ENCODE measurements at regions not wholly inside any gene's neighbourhood (a gene's known extent, or its start where the extent isn't known, plus 50 kb on each side); places are given as distances from the start of the nearest gene placed in this dataset.

GRCh38 chr7:115078851-115079250 lies 157.0 kb downstream of the MDFIC start:
- DNase-seq (no peak), ATAC-seq (no peak)
- CTCF ChIA-PET, result no interaction called here
- H3K9me3 Mint-ChIP-seq, result peaks cover 4% of the 10 kb centered on the region
- no peaks in the 10 kb centered on the region for H3K36me3 Mint-ChIP-seq (ENCODE audit: low read depth)
- POLR2A ChIA-PET, result no interaction called here
- no peak for TF ChIP-seq CTCF (IDR thresholded peaks at IDR 0.05)
- no peaks in the 10 kb centered on the region for H3K4me1 Mint-ChIP-seq (ENCODE audit: low read depth)
- H3K4me3 Mint-ChIP-seq, result no peak overlapping the region
- intact Hi-C loops (cut with micrococcal nuclease), result no loop called here
- no peak overlapping the region for H3K27ac Mint-ChIP-seq
- H3K27me3 Mint-ChIP-seq, result no peaks in the 10 kb centered on the region

GRCh38 chr7:115078386-115078785 lies 156.5 kb downstream of the MDFIC start:
- Mint-ChIP-seq H3K4me3 (no peak overlapping the region), H3K36me3 (ENCODE audit: low read depth) (no peaks in the 10 kb centered on the region), H3K4me1 (ENCODE audit: low read depth) (no peaks in the 10 kb centered on the region), H3K9me3 (peaks cover 2% of the 10 kb centered on the region), H3K27ac (no peak overlapping the region), H3K27me3 (no peaks in the 10 kb centered on the region)
- DNase-seq (no peak), ATAC-seq (no peak)
- intact Hi-C loops (cut with micrococcal nuclease), result no loop called here
- POLR2A ChIA-PET, result no interaction called here
- TF ChIP-seq CTCF (IDR thresholded peaks at IDR 0.05), result no peak
- CTCF ChIA-PET, result no interaction called here

GRCh38 chr7:115070311-115070710 lies 148.4 kb downstream of the MDFIC start:
- ChIA-PET CTCF (no interaction called here), POLR2A (interaction anchor here (0.6 kb wide), 1 partner anchor 528 kb away, joined by 3 read pairs; no protein-coding TSS in a partner anchor)
- H3K27ac Mint-ChIP-seq, result no peak overlapping the region
- DNase-seq (no peak), ATAC-seq (no peak)
- H3K9me3 Mint-ChIP-seq, result no peaks in the 10 kb centered on the region
- H3K4me1 Mint-ChIP-seq (ENCODE audit: low read depth), result peaks cover 2% of the 10 kb centered on the region
- intact Hi-C loops (cut with micrococcal nuclease), result no loop called here
- H3K36me3 Mint-ChIP-seq (ENCODE audit: low read depth), result no peaks in the 10 kb centered on the region
- H3K27me3 Mint-ChIP-seq, result no peaks in the 10 kb centered on the region
- no peak for TF ChIP-seq CTCF (IDR thresholded peaks at IDR 0.05)
- H3K4me3 Mint-ChIP-seq, result no peak overlapping the region
